ENCODE measurements at regions not wholly inside any gene's neighbourhood (a gene's known extent, or its start where the extent isn't known, plus 50 kb on each side); places are given as distances from the start of the nearest gene placed in this dataset.

- WGBS, 2 donors, result 92 to 100% methylated on average over 1 of the region's 1 CpG
- Histone ChIP-seq H3K27me3 (no peaks in the 10 kb centered on the region), H3K4me3 (no peak overlapping the region), H3K4me1 (peaks cover 5% of the 10 kb centered on the region), H3K27ac (no peak overlapping the region), H3K36me3 (ENCODE audit: low read depth, missing control alignments) (no peaks in the 10 kb centered on the region), H3K9me3 (no peaks in the 10 kb centered on the region)
- no peak for DNase-seq
- TF ChIP-seq POLR2A (IDR thresholded peaks at IDR 0.05) (no peak), CTCF (IDR thresholded peaks at IDR 0.05) (no peak)
- intact Hi-C loops (cut with DNase I; ENCODE audit: low total_unique reads), result no loop called here
Observed at GRCh38 chr9:4921449-4921848, 63.6 kb upstream of the JAK2 start.

GRCh38 chr9:4922101-4922500 lies 63.0 kb upstream of the JAK2 start:
- Histone ChIP-seq H3K4me1 (peaks cover 5% of the 10 kb centered on the region), H3K4me3 (no peak overlapping the region), H3K27me3 (no peaks in the 10 kb centered on the region), H3K9me3 (no peaks in the 10 kb centered on the region), H3K36me3 (ENCODE audit: low read depth, missing control alignments) (no peaks in the 10 kb centered on the region), H3K27ac (no peak overlapping the region)
- WGBS, 2 donors, result 90 to 97% methylated on average over 2 of the region's 2 CpGs
- TF ChIP-seq CTCF (IDR thresholded peaks at IDR 0.05), result no peak
- no peak for TF ChIP-seq POLR2A (IDR thresholded peaks at IDR 0.05)
- intact Hi-C loops (cut with DNase I; ENCODE audit: low total_unique reads), result no loop called here
- no peak for DNase-seq

GRCh38 chr9:4922730-4923129 lies 62.3 kb upstream of the JAK2 start:
- no peaks in the 10 kb centered on the region for H3K9me3 ChIP-seq
- peaks cover 5% of the 10 kb centered on the region for H3K4me1 ChIP-seq
- no peak overlapping the region for H3K4me3 ChIP-seq

GRCh38 chr9:4923141-4923540 lies 61.9 kb upstream of the JAK2 start:
- peak overlapping the region in 1 of 2 donors; percentile 13 for H3K27ac ChIP-seq
- no peak overlapping the region for H3K4me3 ChIP-seq
- peaks cover 5% of the 10 kb centered on the region for H3K4me1 ChIP-seq
- intact Hi-C loops (cut with DNase I; ENCODE audit: low total_unique reads), result no loop called here
- DNase-seq, result no peak
- no peaks in the 10 kb centered on the region for H3K36me3 ChIP-seq (ENCODE audit: low read depth, missing control alignments)
- H3K9me3 ChIP-seq, result no peaks in the 10 kb centered on the region
- H3K27me3 ChIP-seq, result no peaks in the 10 kb centered on the region
- WGBS, 2 donors, result 87 to 89% methylated on average over 1 of the region's 1 CpG
- TF ChIP-seq CTCF (IDR thresholded peaks at IDR 0.05) (no peak), POLR2A (IDR thresholded peaks at IDR 0.05) (no peak)

More at GRCh38 chr9:4922730-4923129, 62.3 kb upstream of the JAK2 start:
- TF ChIP-seq CTCF (IDR thresholded peaks at IDR 0.05) (no peak), POLR2A (IDR thresholded peaks at IDR 0.05) (no peak)
- Histone ChIP-seq H3K27ac (no peak overlapping the region), H3K27me3 (no peaks in the 10 kb centered on the region), H3K36me3 (ENCODE audit: low read depth, missing control alignments) (no peaks in the 10 kb centered on the region)
- intact Hi-C loops (cut with DNase I; ENCODE audit: low total_unique reads), result no loop called here
- no peak for DNase-seq
- WGBS, 2 donors, result 89 to 94% methylated on average over 2 of the region's 2 CpGs

Data from testis (tissue), 2 donors.